ENCODE measurements at regions not wholly inside any gene's neighbourhood (a gene's known extent, or its start where the extent isn't known, plus 50 kb on each side); places are given as distances from the start of the nearest gene placed in this dataset.

DNA sequence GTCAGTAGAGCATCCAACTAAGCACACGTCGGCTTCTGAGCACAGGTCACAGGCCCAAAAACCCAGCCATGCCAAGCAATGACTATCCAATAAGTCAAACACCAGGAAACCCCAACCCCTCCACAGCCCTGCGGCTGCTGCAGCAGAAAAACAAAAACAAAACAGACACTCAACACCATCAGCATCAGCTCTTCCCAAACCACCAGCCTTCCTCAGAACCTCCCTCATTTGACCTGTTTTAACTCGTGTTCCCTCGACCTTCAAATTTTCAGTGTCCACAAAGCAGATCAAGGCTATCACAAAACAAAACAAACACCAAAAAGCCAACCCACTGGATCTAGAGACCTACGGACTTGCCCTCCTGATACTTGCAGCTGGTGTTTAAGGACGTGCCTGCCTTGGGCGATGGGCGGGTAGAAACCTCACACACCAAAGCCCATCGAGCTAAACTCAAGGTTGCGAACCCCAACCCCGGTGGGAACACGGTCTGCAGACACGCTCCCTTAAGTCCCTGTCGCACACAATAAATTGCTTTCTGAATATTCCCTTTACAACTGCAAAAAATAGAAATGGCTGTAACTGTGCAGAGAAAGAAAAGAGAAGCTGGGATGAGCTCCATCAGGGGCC is 247.1 kb upstream of the ANKRD55 start:
- DNase-seq (ENCODE audit: extremely low read depth in 1 of 4, low spot score in 3 of 4): no peak
- Histone ChIP-seq H4K20me1 (replicated peaks; ENCODE audit: control insufficient read depth, insufficient read depth, low read length) (no peaks in the 10 kb centered on the region), H3K9me3 (replicated peaks; ENCODE audit: control insufficient read depth, insufficient read depth, low read depth, low read length) (no peaks in the 10 kb centered on the region), H3K4me2 (ENCODE audit: insufficient read depth, low read length) (no peak overlapping the region), H3K9ac (ENCODE audit: insufficient read depth in 1 of 2, low read depth in 2 of 2, low read length in 2 of 2) (no peak overlapping the region), H3K79me2 (ENCODE audit: control insufficient read depth, insufficient read depth, low read length) (no peaks in the 10 kb centered on the region), H3K36me3 (ENCODE audit: control insufficient read depth, insufficient read depth, low read length) (no peaks in the 10 kb centered on the region), H3K27me3 (ENCODE audit: control insufficient read depth in 2 of 2, insufficient read depth in 2 of 2, low read length in 2 of 2) (peaks cover 13 to 28% of the 10 kb centered on the region in 2 experiments), H3K4me1 (replicated peaks in 1 of 2; ENCODE audit: control insufficient read depth in 2 of 2, insufficient read depth in 2 of 2, low read length in 2 of 2) (peaks cover 0 to 13% of the 10 kb centered on the region in 2 experiments; a peak in 2 of 5 replicates), H3K4me3 (no peak overlapping the region), H3K9me1 (ENCODE audit: control insufficient read depth, insufficient read depth, low read length) (no peaks in the 10 kb centered on the region), H2AFZ (ENCODE audit: low read depth, low read length) (no peak overlapping the region), H3K27ac (ENCODE audit: extremely low read depth, low read depth, low read length) (no peak overlapping the region)
- TF ChIP-seq SPI1 (IDR thresholded peaks at IDR 0.05; ENCODE audit: borderline replicate concordance, low read depth, low read length) (no peak), ZNF75A (CRISPR knock-in tag; IDR thresholded peaks at IDR 0.05) (no peak), POLR2AphosphoS5 (IDR thresholded peaks at IDR 0.05; ENCODE audit: control insufficient read depth, insufficient read depth, low read depth, low read length) (no peak), PHF8 (IDR thresholded peaks at IDR 0.05; ENCODE audit: borderline replicate concordance, low read length) (no peak)
- TF ChIP-seq, protein P1, sequence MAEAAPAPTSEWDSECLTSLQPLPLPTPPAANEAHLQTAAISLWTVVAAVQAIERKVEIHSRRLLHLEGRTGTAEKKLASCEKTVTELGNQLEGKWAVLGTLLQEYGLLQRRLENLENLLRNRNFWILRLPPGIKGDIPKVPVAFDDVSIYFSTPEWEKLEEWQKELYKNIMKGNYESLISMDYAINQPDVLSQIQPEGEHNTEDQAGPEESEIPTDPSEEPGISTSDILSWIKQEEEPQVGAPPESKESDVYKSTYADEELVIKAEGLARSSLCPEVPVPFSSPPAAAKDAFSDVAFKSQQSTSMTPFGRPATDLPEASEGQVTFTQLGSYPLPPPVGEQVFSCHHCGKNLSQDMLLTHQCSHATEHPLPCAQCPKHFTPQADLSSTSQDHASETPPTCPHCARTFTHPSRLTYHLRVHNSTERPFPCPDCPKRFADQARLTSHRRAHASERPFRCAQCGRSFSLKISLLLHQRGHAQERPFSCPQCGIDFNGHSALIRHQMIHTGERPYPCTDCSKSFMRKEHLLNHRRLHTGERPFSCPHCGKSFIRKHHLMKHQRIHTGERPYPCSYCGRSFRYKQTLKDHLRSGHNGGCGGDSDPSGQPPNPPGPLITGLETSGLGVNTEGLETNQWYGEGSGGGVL (CRISPR knock-in tag; IDR thresholded peaks at IDR 0.05): no peak
- no TSS peak for BruUV-seq (replicated peaks)
- no peak for ATAC-seq
- ChIA-PET POLR2A (interaction anchor here (0.5 to 0.9 kb wide), 2 partner anchors 68 to 977 kb away, joined by 3 read pairs; no protein-coding TSS in a partner anchor), CTCF (ENCODE audit: low intra/inter-chr PET ratio) (interaction anchor here (0.6 kb wide), 1 partner anchor 105 kb away, joined by 3 read pairs; no protein-coding TSS in a partner anchor)
- in situ Hi-C loops (cut with MboI) (no loop called here), intact Hi-C loops (cut with micrococcal nuclease) (no loop called here)
- 13% methylated on average over 15 of the region's 15 CpGs for WGBS (ENCODE audit: insufficient coverage, low coverage, missing lambda C conversion rate)
- FAIRE-seq: no peak

All from K562 (cell line).